GM23338 (cell line): ENCODE measurements at regions not wholly inside any gene's neighbourhood (a gene's known extent, or its start where the extent isn't known, plus 50 kb on each side); places are given as distances from the start of the nearest gene placed in this dataset.

Experiments used
- ATAC-seq: fragments of 200-7000 bp; cut with Tn5 transposase; 3 replicates; pipeline ENCODE4 v1.9.1; 2020
- DNase-seq: peaks from one replicate; pipeline ENCODE4 v3.0.0-alpha.2; 2015; ENCODE audit warnings: low spot score
- H2AFZ ChIP-seq: fragments of 200-600 bp; sonication (generic); 2 replicates; pipeline ENCODE4 v1.8.0; 2016; ENCODE audit warnings: antibody characterized with exemption, mild to moderate bottlenecking, moderate library complexity
- H3F3A ChIP-seq: fragments of 200-600 bp; sonication (generic); replicated peaks from 2 replicates; pipeline ENCODE4 v1.8.0; 2017; ENCODE audit warnings: antibody characterized with exemption, mixed run types, low read depth
- H3K27ac ChIP-seq: fragments of 200-600 bp; sonication (generic); 2 replicates; pipeline ENCODE4 v1.6.1; 2016; ENCODE audit warnings: low read depth
- H3K27me3 ChIP-seq: fragments of 200-600 bp; sonication (generic); 2 replicates; pipeline ENCODE4 v1.8.0; 2016; ENCODE audit warnings: mild to moderate bottlenecking, mixed run types, moderate library complexity; ENCODE audit not compliant: insufficient read depth
- H3K36me3 ChIP-seq: fragments of 200-600 bp; sonication (generic); 2 replicates; pipeline ENCODE4 v1.8.0; 2016; ENCODE audit warnings: mild to moderate bottlenecking; ENCODE audit not compliant: insufficient read depth
- H3K4me1 ChIP-seq: fragments of 200-600 bp; sonication (generic); 2 replicates; pipeline ENCODE4 v1.8.0; 2016; ENCODE audit warnings: mild to moderate bottlenecking, moderate library complexity; ENCODE audit not compliant: insufficient read depth
- H3K4me2 ChIP-seq: fragments of 200-600 bp; sonication (generic); 2 replicates; pipeline ENCODE4 v1.7.1; 2017; ENCODE audit warnings: mixed run types
- H3K4me3 ChIP-seq: fragments of 200-600 bp; sonication (generic); 2 replicates; pipeline ENCODE4 v1.6.1; 2016; ENCODE audit warnings: mixed run types
- H3K79me2 ChIP-seq: fragments of 200-600 bp; sonication (generic); replicated peaks from 2 replicates; pipeline ENCODE4 v1.8.0; 2017; ENCODE audit warnings: mild to moderate bottlenecking; ENCODE audit not compliant: insufficient read depth
- H3K9me2 ChIP-seq: fragments of 200-600 bp; sonication (generic); 2 replicates; pipeline ENCODE4 v1.8.0; 2017; ENCODE audit not compliant: insufficient read depth
- H4K20me1 ChIP-seq: fragments of 200-600 bp; sonication (generic); replicated peaks from 2 replicates; pipeline ENCODE4 v1.8.0; 2017; ENCODE audit warnings: mild to moderate bottlenecking; ENCODE audit not compliant: insufficient read depth
- H3K27ac Mint-ChIP-seq: 2 replicates; pipeline ENCODE4 v1.8.0; 2020; ENCODE audit warnings: inconsistent platforms, mild to moderate bottlenecking, moderate library complexity, mixed read lengths
- H3K27me3 Mint-ChIP-seq: 3 replicates; pipeline ENCODE4 v1.8.0; 2022; ENCODE audit warnings: low read depth, mild to moderate bottlenecking, moderate library complexity, mixed read lengths, inconsistent platforms; ENCODE audit not compliant: insufficient read depth, poor library complexity
- H3K36me3 Mint-ChIP-seq: 3 replicates; pipeline ENCODE4 v1.8.0; 2021; ENCODE audit warnings: low read depth, mild to moderate bottlenecking, inconsistent platforms, moderate library complexity, mixed read lengths
- H3K4me1 Mint-ChIP-seq: 3 replicates; pipeline ENCODE4 v1.8.0; 2020; ENCODE audit warnings: mild to moderate bottlenecking, inconsistent platforms, mixed read lengths
- H3K4me3 Mint-ChIP-seq: 3 replicates; pipeline ENCODE4 v1.8.0; 2021; ENCODE audit warnings: moderate library complexity, mild to moderate bottlenecking, inconsistent platforms, mixed read lengths
- H3K9me3 Mint-ChIP-seq: 3 replicates; pipeline ENCODE4 v1.8.0; 2020; ENCODE audit warnings: moderate library complexity, mild to moderate bottlenecking, inconsistent platforms, mixed read lengths
- CREB1 ChIP-seq: fragments of 250-450 bp; sonication (Bioruptor Pico); IDR thresholded peaks from 2 replicates; pipeline ENCODE4 v1.5.0; 2020; ENCODE audit warnings: low read depth, mild to moderate bottlenecking, moderate library complexity
- CTCF ChIP-seq, 2 experiments: fragments of 200-600 bp in 1 of 2; sonication (generic) in 1 of 2; conservative IDR thresholded peaks; 2 replicates each; pipeline versions ENCODE4 v1.5.1 to v1.6.1; 2016 to 2017; ENCODE audit warnings: antibody characterized with exemption in 2 of 2, low read depth in 2 of 2, mild to moderate bottlenecking in 2 of 2, moderate library complexity in 1 of 2
- ETS1 ChIP-seq: IDR thresholded peaks from 2 replicates; pipeline ENCODE4 v1.6.1; 2016; ENCODE audit warnings: antibody characterized with exemption
- EZH2 ChIP-seq: fragments of 200-600 bp; sonication (generic); IDR thresholded peaks from one replicate; pipeline ENCODE4 v1.8.0; 2017; ENCODE audit warnings: antibody characterized with exemption, mild to moderate bottlenecking, low read depth; ENCODE audit not compliant: unreplicated experiment
- EZH2phosphoT487 ChIP-seq: fragments of 200-600 bp; sonication (generic); IDR thresholded peaks from one replicate; pipeline ENCODE4 v1.8.1; 2018; ENCODE audit warnings: antibody characterized with exemption; ENCODE audit not compliant: unreplicated experiment
- JUNB ChIP-seq: IDR thresholded peaks from one replicate; pipeline ENCODE4 v1.6.1; 2016; ENCODE audit warnings: antibody characterized with exemption; ENCODE audit not compliant: unreplicated experiment
- NANOG ChIP-seq: IDR thresholded peaks from 2 replicates; pipeline ENCODE4 v1.6.1; 2016; ENCODE audit warnings: antibody characterized with exemption, borderline replicate concordance
- POLR2AphosphoS5 ChIP-seq: IDR thresholded peaks from 2 replicates; pipeline ENCODE4 v1.6.1; 2016; ENCODE audit warnings: antibody characterized with exemption, low read depth
- REST ChIP-seq: IDR thresholded peaks from one replicate; pipeline ENCODE4 v1.6.1; 2018; ENCODE audit warnings: antibody characterized with exemption; ENCODE audit not compliant: unreplicated experiment
- STAT1 ChIP-seq: IDR thresholded peaks from one replicate; pipeline ENCODE4 v1.6.1; 2016; ENCODE audit warnings: antibody characterized with exemption; ENCODE audit not compliant: unreplicated experiment
- ZNF114 ChIP-seq: fragments of 250-450 bp; sonication (Bioruptor Pico); IDR thresholded peaks from 2 replicates; pipeline ENCODE4 v1.5.0; 2020; ENCODE audit warnings: mild to moderate bottlenecking, moderate library complexity
- ZNF331 ChIP-seq: fragments of 250-450 bp; sonication (Bioruptor Pico); IDR thresholded peaks from 2 replicates; pipeline ENCODE4 v1.5.0; 2020; ENCODE audit warnings: low read depth, mild to moderate bottlenecking, moderate library complexity
- ZNF462 ChIP-seq: fragments of 250-450 bp; sonication (Bioruptor Pico); IDR thresholded peaks from 2 replicates; pipeline ENCODE4 v1.5.0; 2020; ENCODE audit warnings: mild to moderate bottlenecking, moderate library complexity

GRCh38 chr6:19336579-19336978 is 500.6 kb upstream of the ID4 start:
- no peak overlapping the region for H3K27ac ChIP-seq
- H3K36me3 Mint-ChIP-seq, result no peaks in the 10 kb centered on the region
- no peak overlapping the region for H3K4me3 ChIP-seq
- H3K4me1 Mint-ChIP-seq, result peaks cover 16% of the 10 kb centered on the region
- no peaks in the 10 kb centered on the region for H3K27me3 Mint-ChIP-seq
- no peaks in the 10 kb centered on the region for H3K36me3 ChIP-seq
- no peak overlapping the region for H3K27ac Mint-ChIP-seq
- no peaks in the 10 kb centered on the region for H4K20me1 ChIP-seq
- no peaks in the 10 kb centered on the region for H3K9me3 Mint-ChIP-seq
- peaks cover 22% of the 10 kb centered on the region for H3K4me1 ChIP-seq
- no peaks in the 10 kb centered on the region for H3K79me2 ChIP-seq
- no peaks in the 10 kb centered on the region for H3F3A ChIP-seq
- DNase-seq (no peak), ATAC-seq (no peak)
- H2AFZ ChIP-seq, result peak overlapping the region; percentile 84; the same call in 1 of the 2 replicates
- H3K4me3 Mint-ChIP-seq, result no peak overlapping the region
- H3K9me2 ChIP-seq, result 0 out of 2 replicates have a peak, but pooled peaks cover 2% of the 10 kb centered on the region
- peak overlapping the region; percentile 55 for H3K4me2 ChIP-seq
- TF ChIP-seq EZH2phosphoT487 (no peak), JUNB (no peak), ZNF114 (no peak), REST (no peak), ZNF331 (CRISPR knock-in tag) (no peak), ZNF462 (CRISPR knock-in tag) (no peak), EZH2 (no peak), CREB1 (no peak), ETS1 (no peak), CTCF (conservative IDR thresholded peaks at IDR 0.05; ENCODE audit: low read depth in 2 of 2) (no peak), POLR2AphosphoS5 (no peak), NANOG (no peak), STAT1 (no peak)
- H3K27me3 ChIP-seq, result no peaks in the 10 kb centered on the region
